ENCODE measurements at regions not wholly inside any gene's neighbourhood (a gene's known extent, or its start where the extent isn't known, plus 50 kb on each side); places are given as distances from the start of the nearest gene placed in this dataset.

- DNase-seq (ENCODE audit: low read depth in 3 of 3), result no peak
Measured at GRCh38 chr9:17970277-17970676, 391.4 kb downstream of the SH3GL2 start.

- DNase-seq (ENCODE audit: low read depth in 3 of 3), result no peak
Measured at GRCh38 chr9:17978773-17979172, 399.9 kb downstream of the SH3GL2 start.

- no peak for DNase-seq (ENCODE audit: low read depth in 3 of 3)
Measured at GRCh38 chr9:17986595-17986994, 407.7 kb downstream of the SH3GL2 start.

- no peak for DNase-seq (ENCODE audit: low read depth in 3 of 3)
Measured at GRCh38 chr9:17987189-17987588, 408.3 kb downstream of the SH3GL2 start.

- no peak for DNase-seq (ENCODE audit: low read depth in 3 of 3)
Measured at GRCh38 chr9:17988489-17988888, 409.6 kb downstream of the SH3GL2 start.

GRCh38 chr9:17990602-17991001 is 411.7 kb downstream of the SH3GL2 start:
- DNase-seq (ENCODE audit: low read depth in 3 of 3), result no peak

- DNase-seq (ENCODE audit: low read depth in 3 of 3), result no peak
Measured at GRCh38 chr9:17993024-17993423, 414.2 kb downstream of the SH3GL2 start.

GRCh38 chr9:17994695-17995425 is 416.0 kb downstream of the SH3GL2 start:
- no peak for DNase-seq (ENCODE audit: low read depth in 3 of 3)

GRCh38 chr9:17996728-17997127 is 417.9 kb downstream of the SH3GL2 start:
- no peak for DNase-seq (ENCODE audit: low read depth in 3 of 3)

- DNase-seq (ENCODE audit: low read depth in 3 of 3), result no peak
Measured at GRCh38 chr9:18002718-18003438, 424.0 kb downstream of the SH3GL2 start.

- DNase-seq (ENCODE audit: low read depth in 3 of 3), result no peak
Measured at GRCh38 chr9:18006591-18006990, 427.7 kb downstream of the SH3GL2 start.

GRCh38 chr9:18007621-18008020 is 428.8 kb downstream of the SH3GL2 start:
- DNase-seq (ENCODE audit: low read depth in 3 of 3), result no peak

GRCh38 chr9:18009902-18010301 is 431.0 kb downstream of the SH3GL2 start:
- DNase-seq (ENCODE audit: low read depth in 3 of 3), result no peak

- DNase-seq (ENCODE audit: low read depth in 3 of 3), result no peak
Measured at GRCh38 chr9:18010492-18010891, 431.6 kb downstream of the SH3GL2 start.

- no peak for DNase-seq (ENCODE audit: low read depth in 3 of 3)
Measured at GRCh38 chr9:18012170-18012569, 433.3 kb downstream of the SH3GL2 start.

GRCh38 chr9:18014556-18014955 is 435.7 kb downstream of the SH3GL2 start:
- DNase-seq (ENCODE audit: low read depth in 3 of 3), result no peak

GRCh38 chr9:18015116-18015515 is 436.2 kb downstream of the SH3GL2 start:
- no peak for DNase-seq (ENCODE audit: low read depth in 3 of 3)

- DNase-seq (ENCODE audit: low read depth in 3 of 3), result no peak
Measured at GRCh38 chr9:18017136-18017535, 438.3 kb downstream of the SH3GL2 start.

GRCh38 chr9:18018221-18018620 is 439.4 kb downstream of the SH3GL2 start:
- no peak for DNase-seq (ENCODE audit: low read depth in 3 of 3)

GRCh38 chr9:18018661-18019060 is 439.8 kb downstream of the SH3GL2 start:
- no peak for DNase-seq (ENCODE audit: low read depth in 3 of 3)

GRCh38 chr9:18020121-18020745 is 441.4 kb downstream of the SH3GL2 start:
- DNase-seq (ENCODE audit: low read depth in 3 of 3), result no peak

GRCh38 chr9:18022642-18023041 is 443.8 kb downstream of the SH3GL2 start:
- DNase-seq (ENCODE audit: low read depth in 3 of 3), result no peak

GRCh38 chr9:18023332-18023731 is 444.5 kb downstream of the SH3GL2 start:
- DNase-seq (ENCODE audit: low read depth in 3 of 3), result no peak

Data from stimulated activated CD4-positive, alpha-beta T cell treated with anti-CD3 and anti-CD28 coated beads, TNF-alpha, amount 100 ng/mL, for 24 hours (primary cell).